Medulla oblongata (tissue), 1 donor: ENCODE measurements at regions not wholly inside any gene's neighbourhood (a gene's known extent, or its start where the extent isn't known, plus 50 kb on each side); places are given as distances from the start of the nearest gene placed in this dataset.
"Not testable (repeated sequence)": the region's sequence is repeated elsewhere in the genome, so short reads cannot be mapped to it uniquely, and the experiment has no call there.

Experiments
- DNase-seq: peaks from one replicate; pipeline ENCODE4 v3.0.0-alpha.2; 2015; ENCODE audit errors: extremely low spot score

GRCh38 chr6:90890683-90891330 is 303.9 kb upstream of the MAP3K7 start:
- DNase-seq: no peak

DNA sequence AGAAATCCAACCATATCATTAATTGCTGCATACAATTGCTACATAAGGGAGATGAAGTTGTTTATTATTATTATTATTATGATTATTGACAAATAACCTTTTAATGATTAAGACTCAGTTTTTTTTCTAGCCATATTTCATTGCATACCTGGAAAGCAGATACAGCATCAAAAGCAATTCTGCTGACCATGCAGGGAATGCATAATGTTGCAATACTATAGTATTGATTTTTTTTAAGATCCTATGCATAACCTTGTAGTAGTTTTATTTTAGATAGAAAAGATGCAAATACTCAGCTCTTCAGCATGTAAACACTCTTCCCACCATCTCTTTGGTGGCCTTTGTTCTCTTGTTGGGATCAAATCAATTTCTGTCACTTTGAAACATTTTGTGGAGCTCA is 300.9 kb upstream of the MAP3K7 start:
- DNase-seq: no peak

- DNase-seq: peak; percentile 59
Measured at GRCh38 chr6:90885611-90886056, 298.8 kb upstream of the MAP3K7 start.

- DNase-seq: not testable (repeated sequence)
Measured at GRCh38 chr6:90885137-90885536, 298.3 kb upstream of the MAP3K7 start.

DNA sequence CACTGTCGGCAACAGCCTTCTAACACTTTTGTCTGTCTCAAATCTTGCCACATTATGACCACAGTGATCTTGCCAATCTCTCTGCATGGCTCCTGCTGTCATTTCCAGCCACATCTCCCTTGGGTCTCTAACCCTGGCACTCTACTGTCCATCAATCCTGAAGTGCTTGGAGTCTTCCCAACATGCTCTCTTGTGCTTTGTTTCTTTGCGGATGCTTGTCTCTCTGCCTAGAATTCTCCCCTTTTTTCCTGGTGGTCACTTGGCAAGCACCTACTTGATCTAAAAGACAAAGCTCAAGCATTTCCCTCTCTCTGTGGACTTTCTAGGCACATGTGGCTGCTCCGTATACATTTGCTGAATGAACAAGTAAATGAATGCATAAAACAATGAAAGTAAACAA is 290.7 kb upstream of the MAP3K7 start:
- DNase-seq: no peak

DNA sequence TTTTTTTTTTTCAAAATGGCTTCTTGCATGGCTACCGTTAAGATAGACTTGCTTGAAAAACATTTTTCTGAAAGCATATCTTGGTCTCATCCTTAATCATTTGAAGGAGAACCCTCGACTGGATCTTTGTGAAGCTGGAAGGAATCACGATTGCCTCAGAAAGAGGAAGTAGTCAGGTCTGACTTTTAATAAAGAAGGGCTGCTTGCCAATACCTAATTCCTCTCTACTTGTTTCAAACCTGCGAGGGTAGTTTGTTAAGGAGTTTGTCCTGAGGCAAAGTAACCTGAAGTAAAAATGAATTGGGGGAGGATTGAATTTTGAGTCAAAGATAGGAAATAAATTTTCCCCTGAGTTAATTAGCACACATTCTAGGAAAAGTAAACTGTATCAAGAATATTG is 288.1 kb upstream of the MAP3K7 start:
- no peak for DNase-seq

GRCh38 chr6:90872981-90873380 is 286.1 kb upstream of the MAP3K7 start:
- no peak for DNase-seq

GRCh38 chr6:90870561-90870960 is 283.7 kb upstream of the MAP3K7 start:
- DNase-seq: no peak

DNA sequence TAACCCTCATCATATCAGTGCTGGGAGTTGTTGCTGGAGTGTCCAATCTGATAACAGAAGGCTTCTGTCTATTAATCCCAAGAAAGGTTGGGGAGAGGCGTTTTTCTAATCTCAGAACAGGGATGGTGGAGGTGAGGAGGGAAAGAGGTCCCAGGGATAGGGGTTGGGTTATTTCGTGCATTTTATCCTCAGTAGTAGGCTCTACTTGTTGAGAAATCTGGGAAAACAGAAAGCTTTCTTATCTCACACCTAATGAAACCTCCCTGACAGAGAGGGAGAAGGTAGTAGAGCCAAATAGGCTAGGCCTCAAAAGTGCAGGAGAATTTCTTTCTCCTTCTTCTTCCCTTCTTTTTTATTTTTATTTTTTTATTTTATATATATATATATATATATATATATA is 281.8 kb upstream of the MAP3K7 start:
- no peak for DNase-seq

- DNase-seq: no peak
Measured at GRCh38 chr6:90868256-90868655, 281.4 kb upstream of the MAP3K7 start.

DNA sequence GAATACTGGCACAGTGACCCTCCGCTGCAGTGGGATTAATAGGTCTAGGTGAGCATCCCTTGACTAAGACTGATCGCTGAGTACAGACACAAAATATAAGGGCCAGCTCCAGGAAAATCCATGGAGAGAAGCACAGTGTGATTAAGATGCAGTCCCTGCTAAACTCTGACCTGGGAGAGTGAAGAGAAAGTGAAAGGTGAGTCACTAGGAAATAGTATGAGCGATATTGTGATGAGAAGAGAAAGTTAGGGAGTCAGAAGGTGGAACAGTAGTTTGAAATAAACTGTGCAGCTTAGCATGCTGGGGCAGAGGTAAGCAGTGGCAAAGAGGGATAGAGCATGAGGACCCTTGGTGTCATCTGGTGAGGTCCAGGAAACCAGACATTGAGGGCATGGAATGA is 278.6 kb upstream of the MAP3K7 start:
- DNase-seq: no peak

DNA sequence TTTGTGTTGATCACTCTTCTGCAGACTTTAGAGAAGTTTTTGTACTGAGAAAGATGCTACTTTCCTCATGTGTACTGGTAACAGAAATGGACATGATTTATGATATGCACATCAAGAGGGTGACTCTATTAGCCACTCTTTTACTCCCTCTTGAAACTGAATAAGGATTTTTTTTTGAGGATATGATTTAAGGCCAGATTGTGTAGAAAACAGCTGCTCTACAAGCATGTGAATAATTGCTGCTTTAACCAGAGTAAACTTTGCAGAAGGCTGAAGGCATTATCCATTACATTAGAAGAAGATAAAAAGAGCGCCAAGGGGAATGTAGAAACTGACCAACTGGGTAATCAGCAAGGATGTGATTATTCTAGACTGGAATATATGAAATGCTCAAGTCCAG is 276.2 kb upstream of the MAP3K7 start:
- no peak for DNase-seq

DNA sequence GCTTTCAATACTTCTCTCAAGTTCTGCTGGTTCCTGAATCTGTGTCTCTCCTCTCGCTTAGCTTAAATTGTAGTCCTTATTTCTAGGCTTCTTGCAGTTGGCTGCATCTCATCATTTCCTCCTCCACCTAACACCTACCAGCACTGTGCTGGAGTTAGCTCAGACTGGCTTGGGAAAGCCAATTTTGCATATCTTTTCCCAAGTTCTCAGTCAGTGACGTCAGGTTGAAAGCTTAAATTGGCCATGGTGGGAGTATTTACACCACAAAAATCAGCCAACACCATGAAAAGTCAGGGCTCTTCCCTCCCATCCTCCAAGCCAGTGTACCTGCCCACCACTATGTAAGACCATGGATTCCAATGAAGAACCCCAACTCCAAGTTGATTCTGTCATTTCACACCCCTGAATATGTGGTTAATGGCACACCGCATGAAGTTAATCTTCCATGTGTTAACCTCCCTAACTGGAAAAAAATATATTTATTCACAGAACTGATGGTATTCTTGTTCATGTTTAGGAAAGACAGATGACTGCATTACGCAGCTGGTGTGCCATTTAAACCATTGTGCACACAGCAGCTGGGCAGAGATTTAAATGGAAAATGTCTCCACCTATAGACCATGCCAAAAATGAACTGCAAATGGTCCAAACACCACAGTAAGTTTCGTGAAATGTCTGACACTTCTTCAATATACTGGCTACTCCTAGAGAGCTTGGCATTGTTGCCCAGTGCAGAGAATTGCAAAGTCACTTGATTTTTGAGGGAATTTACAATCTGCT is 274.1 kb upstream of the MAP3K7 start:
- no peak for DNase-seq

DNA sequence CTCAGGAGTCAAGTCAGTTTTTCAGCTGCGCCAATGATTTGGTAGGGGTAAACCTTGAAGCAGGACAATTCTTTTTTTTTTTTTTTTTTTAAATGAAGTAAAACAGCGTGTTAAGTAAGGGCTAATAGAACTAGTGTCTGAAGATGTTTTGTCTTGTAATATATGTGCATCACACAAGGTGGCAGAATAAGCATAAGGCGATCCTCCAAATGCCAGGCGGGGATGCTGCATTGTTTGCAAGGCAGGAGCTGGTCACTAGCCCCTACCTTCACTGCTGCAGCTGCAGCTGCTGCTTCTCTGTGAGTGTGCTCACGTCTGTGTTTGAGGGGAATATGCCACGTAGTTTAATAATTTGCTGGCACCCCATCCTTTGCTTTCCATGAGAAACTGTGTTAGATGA is 272.7 kb upstream of the MAP3K7 start:
- DNase-seq: no peak

- DNase-seq: no peak
Measured at GRCh38 chr6:90859056-90859455, 272.2 kb upstream of the MAP3K7 start.

DNA sequence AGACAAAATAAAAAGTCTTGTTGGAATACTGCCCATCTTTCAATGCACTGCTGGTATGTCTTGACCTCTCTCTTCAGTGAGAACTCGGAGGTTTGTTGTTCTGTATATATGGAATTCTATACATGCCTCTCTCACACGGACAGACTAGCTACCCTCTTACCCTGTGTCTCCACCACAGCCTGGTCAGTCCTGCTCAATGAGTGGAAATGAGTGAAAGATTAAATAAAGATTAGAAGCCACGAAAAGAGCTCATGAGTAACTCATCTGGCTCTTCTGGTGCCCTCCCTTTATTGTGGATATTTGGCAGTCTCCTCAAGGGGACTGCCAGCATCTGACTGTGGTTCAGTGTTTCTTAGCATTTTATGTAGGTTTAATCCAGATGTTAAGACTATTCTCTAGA is 262.8 kb upstream of the MAP3K7 start:
- DNase-seq: no peak

DNA sequence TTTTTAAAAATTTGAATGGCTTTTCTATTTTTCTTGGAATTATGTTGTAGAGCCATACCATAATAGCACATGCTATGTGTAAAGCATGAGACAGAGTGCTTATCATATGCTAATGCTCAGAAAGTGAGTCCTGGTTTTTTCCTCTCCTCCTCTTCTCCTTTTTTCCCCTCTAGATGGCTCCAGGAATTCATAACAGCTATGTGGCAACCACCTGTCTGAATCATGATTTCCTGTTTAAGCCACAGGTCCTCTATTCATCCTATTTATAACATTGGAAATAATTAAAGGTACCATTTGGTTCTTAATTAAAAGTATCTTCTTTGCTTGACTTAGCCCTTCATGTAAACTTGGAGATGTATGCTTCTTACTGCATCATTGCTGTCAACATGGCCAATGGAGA is 260.0 kb upstream of the MAP3K7 start:
- DNase-seq: no peak

- DNase-seq: no peak
Measured at GRCh38 chr6:90835596-90836212, 248.8 kb upstream of the MAP3K7 start.

DNA sequence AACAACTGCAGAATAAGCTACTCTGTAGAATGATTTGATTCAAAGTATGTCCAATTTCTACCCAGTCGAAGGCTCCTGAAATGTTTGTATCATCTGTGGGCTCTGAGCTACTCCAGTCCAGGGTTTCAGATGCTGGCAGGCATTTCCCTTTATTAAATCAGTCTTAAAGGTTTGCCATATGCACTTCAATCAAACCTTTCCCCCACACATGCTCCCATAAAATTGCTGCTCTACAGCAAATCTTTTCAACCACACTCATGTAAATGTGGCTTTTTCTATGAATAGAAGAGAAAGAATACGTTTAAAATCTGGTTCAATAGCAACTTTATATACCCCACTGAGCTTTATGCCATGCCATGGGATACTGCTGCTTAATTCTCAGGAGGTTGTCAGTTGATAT is 242.4 kb upstream of the MAP3K7 start:
- DNase-seq: no peak

DNA sequence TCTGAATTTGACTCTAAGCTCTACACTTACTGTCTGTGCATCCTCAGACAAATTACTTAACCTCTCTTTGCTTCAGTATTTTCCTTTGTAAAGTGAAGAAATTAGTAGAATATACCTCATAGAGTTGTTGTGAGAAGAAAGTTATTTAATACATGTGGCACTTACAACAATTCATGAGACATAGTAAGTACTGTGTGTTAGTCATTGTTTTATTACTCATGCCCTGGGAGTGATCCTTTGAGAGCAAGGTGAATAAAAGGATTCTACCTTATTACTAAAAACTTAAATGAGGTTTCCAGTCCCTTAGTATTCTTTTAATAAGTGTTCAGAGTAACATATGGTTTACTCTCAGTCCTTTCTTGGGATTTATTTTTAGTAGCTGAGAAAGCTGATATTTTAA is 233.6 kb upstream of the MAP3K7 start:
- DNase-seq: no peak

GRCh38 chr6:90819483-90819882 is 232.6 kb upstream of the MAP3K7 start:
- peak; percentile 22 for DNase-seq

DNA sequence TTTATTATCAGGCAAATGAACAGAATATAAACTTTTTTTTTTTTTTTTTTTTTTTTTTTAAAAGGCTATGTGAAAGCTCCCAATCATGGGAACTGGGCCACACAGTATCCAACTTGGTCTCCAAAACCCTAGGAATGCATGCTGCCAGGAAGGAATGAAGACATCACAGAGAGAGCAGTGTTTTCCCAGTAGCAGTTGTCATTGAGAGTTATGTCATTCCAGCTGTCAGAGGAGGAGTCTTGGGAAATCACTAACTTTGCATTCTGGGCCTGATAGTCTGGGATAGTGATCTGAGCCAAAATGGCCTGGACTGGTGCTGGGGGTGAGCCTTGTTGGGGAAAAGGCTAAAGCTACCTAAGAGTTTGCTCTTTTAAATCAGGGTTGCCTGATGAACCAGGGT is 231.3 kb upstream of the MAP3K7 start:
- peak; percentile 26 for DNase-seq

DNA sequence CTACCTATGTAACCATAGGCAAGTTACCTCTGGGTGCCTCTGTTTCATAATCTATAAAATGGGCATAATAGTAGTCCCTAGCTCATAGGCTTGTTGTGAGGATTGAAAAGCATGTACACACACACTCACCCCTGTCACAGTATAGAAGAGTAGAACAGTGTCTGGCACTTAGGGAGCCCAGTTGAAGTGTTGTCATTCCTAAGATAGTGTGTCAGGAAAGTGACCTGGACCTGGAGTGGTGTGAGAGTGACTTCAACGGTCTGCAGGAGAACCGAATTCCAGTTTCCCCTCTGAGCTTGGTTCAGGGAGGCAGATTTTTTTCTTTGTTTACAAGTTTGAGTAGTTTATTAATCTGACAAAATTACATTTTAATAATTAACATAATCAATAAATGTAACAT is 229.9 kb upstream of the MAP3K7 start:
- DNase-seq: no peak
